GM12873 (cell line): ENCODE measurements at regions not wholly inside any gene's neighbourhood (a gene's known extent, or its start where the extent isn't known, plus 50 kb on each side); places are given as distances from the start of the nearest gene placed in this dataset.

Source experiments
- CTCF ChIP-seq: IDR thresholded peaks from 2 replicates; pipeline ENCODE4 v1.5.1; 2012; ENCODE audit warnings: low read depth, mild to moderate bottlenecking, moderate library complexity, low read length, control low read depth; ENCODE audit not compliant: insufficient read depth; ENCODE audit errors: missing control alignments

GRCh38 chr2:221006084-221006483, 566.0 kb downstream of the EPHA4 start:
- no peak for TF ChIP-seq CTCF

GRCh38 chr2:221016551-221016950, 555.6 kb downstream of the EPHA4 start:
- no peak for TF ChIP-seq CTCF

- TF ChIP-seq CTCF: no peak
These were observed 553.8 kb downstream of the EPHA4 start for GRCh38 chr2:221018262-221018661.

- no peak for TF ChIP-seq CTCF
These were observed 552.4 kb downstream of the EPHA4 start for GRCh38 chr2:221019668-221020067.

- TF ChIP-seq CTCF: no peak
These were observed 549.5 kb downstream of the EPHA4 start for GRCh38 chr2:221022554-221022953.

- TF ChIP-seq CTCF: no peak
These were observed 546.7 kb downstream of the EPHA4 start for GRCh38 chr2:221025398-221025797.

- TF ChIP-seq CTCF: no peak
These were observed 537.9 kb downstream of the EPHA4 start for GRCh38 chr2:221034026-221034701.
